A673 (cell line): ENCODE measurements at regions not wholly inside any gene's neighbourhood (a gene's known extent, or its start where the extent isn't known, plus 50 kb on each side); places are given as distances from the start of the nearest gene placed in this dataset.

ENCODE experiments used
- EZH2 ChIP-seq: fragments of 200-600 bp; sonication (generic); IDR thresholded peaks from 2 replicates; pipeline ENCODE4 v1.6.1; 2017; ENCODE audit warnings: borderline replicate concordance, low read depth, mild to moderate bottlenecking, mixed read lengths, antibody characterized with exemption, low read length; ENCODE audit not compliant: poor library complexity, severe bottlenecking
- TF ChIP-seq, protein P1 (sequence below): fragments of 300-800, 200-600 bp; sonication (generic); conservative IDR thresholded peaks from 2 replicates; pipeline ENCODE4 v1.5.1; 2017; ENCODE audit warnings: low read depth, mild to moderate bottlenecking, antibody characterized with exemption, low read length, moderate library complexity, mixed read lengths

DNA sequence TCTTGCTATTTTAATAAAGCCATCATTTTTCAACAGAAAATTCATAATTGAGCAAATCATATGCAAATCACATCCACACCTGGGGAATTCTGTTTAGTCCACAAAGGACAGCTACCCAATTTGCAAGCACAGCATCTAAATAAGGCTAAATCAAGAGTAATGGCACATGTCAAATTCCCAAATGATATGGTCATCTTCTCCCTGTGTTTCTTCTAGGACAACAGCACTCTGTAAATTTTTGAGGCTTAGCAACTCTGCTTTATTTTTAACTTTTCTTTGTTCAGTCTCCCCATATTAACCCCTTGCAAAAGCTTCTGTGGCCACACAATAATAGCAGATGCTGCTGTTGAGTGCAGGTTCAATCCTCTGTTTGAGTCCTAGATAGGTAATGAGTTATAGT, 155.6 kb upstream of the DAAM1 start:
- TF ChIP-seq, protein P1, sequence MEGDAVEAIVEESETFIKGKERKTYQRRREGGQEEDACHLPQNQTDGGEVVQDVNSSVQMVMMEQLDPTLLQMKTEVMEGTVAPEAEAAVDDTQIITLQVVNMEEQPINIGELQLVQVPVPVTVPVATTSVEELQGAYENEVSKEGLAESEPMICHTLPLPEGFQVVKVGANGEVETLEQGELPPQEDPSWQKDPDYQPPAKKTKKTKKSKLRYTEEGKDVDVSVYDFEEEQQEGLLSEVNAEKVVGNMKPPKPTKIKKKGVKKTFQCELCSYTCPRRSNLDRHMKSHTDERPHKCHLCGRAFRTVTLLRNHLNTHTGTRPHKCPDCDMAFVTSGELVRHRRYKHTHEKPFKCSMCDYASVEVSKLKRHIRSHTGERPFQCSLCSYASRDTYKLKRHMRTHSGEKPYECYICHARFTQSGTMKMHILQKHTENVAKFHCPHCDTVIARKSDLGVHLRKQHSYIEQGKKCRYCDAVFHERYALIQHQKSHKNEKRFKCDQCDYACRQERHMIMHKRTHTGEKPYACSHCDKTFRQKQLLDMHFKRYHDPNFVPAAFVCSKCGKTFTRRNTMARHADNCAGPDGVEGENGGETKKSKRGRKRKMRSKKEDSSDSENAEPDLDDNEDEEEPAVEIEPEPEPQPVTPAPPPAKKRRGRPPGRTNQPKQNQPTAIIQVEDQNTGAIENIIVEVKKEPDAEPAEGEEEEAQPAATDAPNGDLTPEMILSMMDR, result no peak
- TF ChIP-seq EZH2, result no peak
